Inflammatory macrophage treated with lipopolysaccharide for 1 hour (primary cell): ENCODE measurements at regions not wholly inside any gene's neighbourhood (a gene's known extent, or its start where the extent isn't known, plus 50 kb on each side); places are given as distances from the start of the nearest gene placed in this dataset.

Experiments
- DNase-seq, 2 donors: peaks; one replicate each; pipeline ENCODE4 v3.0.0-alpha.2; 2020 to 2022

DNA sequence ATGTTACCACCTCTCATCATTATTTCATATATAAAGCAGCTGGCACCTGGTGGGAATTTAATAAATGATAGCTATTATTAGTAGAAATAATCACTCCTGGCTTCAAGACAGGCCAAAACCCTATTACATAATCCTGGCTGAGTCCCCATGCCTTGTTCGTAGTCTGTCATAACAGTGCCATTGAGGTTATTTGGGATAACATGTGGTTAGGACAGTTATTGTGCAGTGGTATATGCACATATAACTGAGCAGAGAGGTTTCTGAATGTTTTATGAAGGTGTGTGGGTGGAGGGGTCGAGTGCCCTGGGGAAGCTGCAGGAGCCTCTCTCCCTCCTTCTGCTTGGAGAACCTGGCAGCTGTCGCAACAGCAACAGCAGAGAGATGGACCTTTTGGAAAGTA, 162.4 kb upstream of the NABP1 start:
- no peak for DNase-seq

DNA sequence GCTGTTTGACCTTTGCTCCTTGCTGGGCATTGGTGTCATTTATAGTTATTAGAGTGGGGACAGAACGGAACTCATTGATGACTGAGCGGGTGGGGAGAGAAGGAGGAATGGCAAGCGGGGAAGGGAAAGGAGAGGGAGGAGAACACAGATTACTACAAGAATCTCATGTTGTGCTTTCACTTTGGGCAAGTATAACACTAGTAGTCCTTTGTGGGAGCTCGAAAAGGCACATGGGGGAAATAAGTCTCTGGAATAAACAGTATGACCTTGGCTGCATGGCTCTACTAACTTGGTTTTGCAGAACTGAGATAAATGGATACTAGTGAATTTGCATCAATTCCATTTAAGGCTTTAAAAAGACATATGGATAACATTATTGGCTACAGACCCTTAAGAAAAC, 161.7 kb upstream of the NABP1 start:
- no peak for DNase-seq

DNA sequence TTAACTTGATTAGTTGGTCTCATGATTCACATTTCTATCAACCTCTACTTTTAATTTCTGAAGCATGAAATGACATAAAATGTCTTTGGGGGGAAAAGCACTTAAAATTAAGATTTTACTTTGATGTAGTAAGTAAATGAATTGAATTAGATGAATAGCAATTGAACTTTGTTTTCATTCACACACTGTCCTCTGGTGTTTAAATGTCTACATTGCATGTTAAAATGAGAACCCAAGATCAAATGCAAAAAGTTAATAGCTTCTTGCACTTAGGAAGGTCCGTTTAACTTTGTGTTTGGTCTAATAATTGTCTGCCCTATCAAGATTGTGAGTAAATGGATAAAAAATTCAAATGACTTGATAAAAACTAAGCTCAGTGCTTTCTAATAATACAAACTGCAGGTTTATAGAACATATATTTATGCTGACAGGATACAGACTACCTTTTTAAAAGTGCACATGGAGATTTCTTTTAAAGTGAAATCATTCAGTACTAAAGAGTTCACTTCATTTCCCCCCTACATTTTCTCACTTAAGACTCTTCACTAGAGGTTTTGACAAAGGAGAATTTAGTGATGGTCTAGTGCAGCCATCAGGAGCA, 156.2 kb upstream of the NABP1 start:
- DNase-seq, result peak in 1 of 2 donors; percentile 76

DNA sequence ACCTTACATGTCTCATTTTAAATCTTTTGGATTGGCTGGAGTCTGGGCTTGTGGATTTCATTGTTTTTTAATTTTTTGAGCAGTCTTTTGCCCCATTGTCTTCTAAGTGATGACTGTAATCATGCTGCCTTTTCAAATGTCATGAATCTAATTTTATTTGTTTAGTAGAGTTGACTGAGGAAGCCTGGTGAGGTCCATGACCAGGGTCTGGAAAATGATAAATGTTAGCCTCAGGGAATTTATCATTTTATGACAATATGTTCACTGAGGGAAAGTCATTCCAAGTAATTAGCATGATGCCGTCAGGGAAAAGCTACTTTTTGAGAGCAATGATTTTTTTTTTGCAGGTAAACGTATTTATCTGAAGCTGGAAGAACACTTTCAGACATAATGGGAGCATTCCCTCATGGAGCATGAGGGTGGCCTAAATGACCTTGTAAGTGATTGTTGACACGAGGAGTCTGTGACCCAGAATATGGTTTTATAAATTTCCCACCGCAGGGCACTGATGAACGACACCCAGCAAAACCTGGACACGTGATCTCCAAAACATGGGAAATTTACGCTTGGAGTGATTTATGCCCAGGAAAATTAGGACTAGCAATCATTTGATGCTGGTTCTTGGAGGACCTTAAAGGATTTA, 155.3 kb upstream of the NABP1 start:
- no peak for DNase-seq

DNA sequence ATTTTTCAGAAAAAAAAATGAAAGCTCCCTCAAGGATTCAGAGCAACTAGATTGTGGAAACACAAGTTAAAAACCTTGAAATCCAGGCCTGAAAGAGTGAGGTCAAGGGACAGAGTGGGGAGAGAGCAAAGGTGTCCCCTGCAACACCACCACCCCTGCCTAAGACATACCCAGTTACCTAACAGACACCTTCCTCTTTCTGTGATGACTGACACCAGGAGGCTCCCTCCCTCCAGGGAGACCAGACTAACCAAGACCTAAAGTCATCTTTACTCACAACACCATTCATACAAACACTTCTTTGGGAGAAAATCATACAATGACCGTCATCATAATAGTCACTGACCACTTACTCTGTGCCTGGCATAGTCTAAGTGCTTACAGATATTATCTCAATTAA, 151.8 kb upstream of the NABP1 start:
- peak; percentile 17 to 21 for DNase-seq

DNA sequence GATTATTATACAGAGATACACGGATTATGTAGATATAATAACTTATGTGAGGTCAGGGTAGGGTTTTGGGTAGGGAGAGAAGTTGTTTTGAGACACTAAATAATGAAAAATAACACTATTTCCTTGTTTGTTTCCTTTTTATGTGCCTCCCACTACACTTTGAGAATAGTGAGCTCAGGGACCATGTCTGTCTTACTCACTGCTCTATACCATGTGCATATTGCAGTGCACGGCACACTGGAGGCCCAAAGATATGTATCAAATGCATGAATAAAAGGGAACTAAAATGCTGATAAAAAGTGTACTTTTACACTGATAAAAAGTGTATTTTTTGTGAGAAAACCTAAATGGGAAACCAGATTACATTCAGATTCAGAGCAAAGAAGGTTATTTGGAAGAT, 151.4 kb upstream of the NABP1 start:
- peak; percentile 9 to 50 for DNase-seq

GRCh38 chr2:191526953-191527556, 150.9 kb upstream of the NABP1 start:
- no peak for DNase-seq

DNA sequence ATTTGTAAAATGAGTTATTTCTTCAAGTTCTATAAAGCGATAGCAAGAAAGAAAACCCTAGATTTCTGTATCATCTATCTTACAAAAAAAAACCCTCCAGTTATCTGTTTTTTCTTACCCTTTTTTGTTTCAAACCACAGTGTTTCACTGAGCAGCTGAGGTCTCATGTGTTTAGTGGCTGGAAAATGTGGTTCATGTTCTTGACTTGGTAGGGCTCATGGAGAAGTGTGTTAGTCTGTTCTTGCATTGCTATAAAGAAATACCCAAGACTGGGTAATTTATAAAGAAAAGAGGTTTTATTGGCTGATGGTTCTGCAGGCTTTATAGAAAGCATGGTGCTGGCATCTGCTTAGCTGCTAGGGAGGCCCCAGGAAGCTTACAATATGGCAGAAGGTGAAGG, 147.3 kb upstream of the NABP1 start:
- no peak for DNase-seq

- peak; percentile 59 to 65 for DNase-seq
Observed at GRCh38 chr2:191533693-191534180, 144.2 kb upstream of the NABP1 start.

DNA sequence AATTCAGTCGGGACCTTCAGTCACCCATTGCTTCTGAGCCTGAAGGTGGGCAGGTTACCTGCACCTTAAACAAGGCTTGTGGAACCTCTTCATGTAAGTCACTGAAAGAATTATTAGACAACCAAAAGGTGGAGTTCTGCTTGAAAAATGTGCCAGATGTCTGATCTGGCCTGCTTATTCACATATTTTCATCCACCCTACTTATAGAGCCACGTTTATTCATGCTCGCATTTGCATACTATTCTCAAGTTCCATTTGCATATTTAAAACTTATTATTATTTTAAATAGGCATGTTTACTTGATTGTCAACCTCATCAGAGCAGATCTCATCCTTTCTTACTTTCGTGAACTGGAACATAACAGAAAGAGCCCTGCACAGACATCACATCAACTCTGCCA, 140.0 kb upstream of the NABP1 start:
- no peak for DNase-seq

GRCh38 chr2:191538334-191538903, 139.5 kb upstream of the NABP1 start:
- DNase-seq, result no peak

DNA sequence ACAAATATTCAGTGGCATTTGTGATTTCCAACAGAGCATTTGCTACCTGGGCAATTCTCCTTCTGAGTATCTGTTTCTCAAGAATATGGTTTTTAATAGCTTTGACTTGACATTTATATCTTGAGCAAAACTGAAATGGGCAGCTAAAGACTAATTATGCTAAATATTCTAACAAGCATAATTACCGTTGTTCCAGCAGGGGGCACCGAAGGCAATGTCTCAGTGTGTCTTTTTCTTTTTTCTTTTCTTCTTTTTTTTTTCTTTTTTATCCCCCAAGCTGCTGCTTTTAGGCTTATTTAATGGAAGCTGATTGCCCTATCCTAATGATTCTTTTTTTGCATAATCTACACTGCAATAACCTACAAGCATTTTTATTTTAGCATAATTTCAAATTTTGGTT, 138.9 kb upstream of the NABP1 start:
- peak in 1 of 2 donors; percentile 24 for DNase-seq

DNA sequence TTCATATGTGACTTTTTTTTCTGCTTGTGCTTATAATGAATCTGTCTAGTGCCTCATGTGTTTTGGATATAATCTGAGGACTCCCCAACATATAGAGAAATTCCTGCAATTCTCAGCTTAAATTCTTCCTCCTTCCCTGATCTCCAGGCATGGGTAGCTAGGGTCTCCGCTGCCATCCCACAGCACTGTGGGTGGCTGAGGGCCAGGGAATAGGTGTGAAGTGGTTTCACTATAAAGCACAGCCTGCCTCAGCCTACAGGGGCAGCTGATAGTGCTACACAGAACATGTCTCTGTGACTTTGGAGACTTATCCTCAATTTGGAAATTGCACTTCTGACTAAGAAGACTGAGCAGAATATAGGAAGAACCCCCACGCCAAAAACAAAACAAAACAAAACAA, 137.3 kb upstream of the NABP1 start:
- DNase-seq, result no peak

- no peak for DNase-seq
Observed at GRCh38 chr2:191543708-191544107, 134.2 kb upstream of the NABP1 start.

DNA sequence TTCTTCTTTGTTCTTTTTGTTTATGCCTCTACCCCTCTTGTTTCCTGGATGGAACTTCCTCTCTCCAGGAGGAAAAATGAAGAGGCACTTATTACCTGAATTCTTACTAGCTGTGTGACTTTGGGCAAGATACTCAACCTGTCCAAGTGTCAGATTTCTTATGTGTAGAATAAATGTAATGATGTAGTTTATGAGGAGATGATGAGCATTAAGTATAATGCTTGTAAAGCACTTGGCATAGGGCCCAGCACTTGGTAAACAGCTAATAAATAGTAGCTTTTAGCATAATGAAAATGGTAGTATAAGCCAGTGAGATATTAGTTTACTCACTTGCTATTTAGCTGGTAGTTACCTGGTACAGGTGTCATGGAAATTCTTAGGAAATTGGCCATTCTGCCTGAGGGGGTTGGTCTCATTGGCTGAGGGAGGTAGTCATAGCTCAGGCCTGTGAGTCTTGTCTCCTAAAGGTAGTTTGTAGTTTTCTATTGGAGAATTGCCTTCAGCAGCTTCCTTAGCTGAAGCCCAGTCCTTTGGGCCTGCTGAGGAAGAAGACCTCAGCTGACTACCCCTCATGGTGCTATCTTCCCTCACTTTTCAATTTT, 133.4 kb upstream of the NABP1 start:
- DNase-seq, result no peak

DNA sequence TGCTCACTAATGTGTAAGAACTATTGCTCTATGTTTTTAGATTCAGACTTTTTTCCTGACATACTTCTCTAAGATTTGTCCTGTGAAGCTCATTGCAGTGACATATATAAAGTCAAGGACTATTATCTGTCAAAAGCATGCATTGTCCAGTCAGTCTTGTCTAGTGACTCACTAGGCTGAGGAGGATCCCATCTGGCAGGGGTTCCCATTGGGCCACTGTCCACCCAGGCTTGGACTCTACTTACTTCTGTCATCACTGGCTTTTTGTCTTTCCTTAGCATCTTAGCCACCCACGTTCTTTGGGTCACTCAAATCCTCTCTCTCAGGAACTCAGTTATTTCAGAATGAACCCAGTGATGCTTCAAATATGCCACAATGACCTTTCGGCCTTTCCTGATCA, 132.6 kb upstream of the NABP1 start:
- no peak for DNase-seq

GRCh38 chr2:191552066-191552465, 125.9 kb upstream of the NABP1 start:
- no peak for DNase-seq

- DNase-seq, result no peak
Observed at GRCh38 chr2:191554240-191554639, 123.7 kb upstream of the NABP1 start.

DNA sequence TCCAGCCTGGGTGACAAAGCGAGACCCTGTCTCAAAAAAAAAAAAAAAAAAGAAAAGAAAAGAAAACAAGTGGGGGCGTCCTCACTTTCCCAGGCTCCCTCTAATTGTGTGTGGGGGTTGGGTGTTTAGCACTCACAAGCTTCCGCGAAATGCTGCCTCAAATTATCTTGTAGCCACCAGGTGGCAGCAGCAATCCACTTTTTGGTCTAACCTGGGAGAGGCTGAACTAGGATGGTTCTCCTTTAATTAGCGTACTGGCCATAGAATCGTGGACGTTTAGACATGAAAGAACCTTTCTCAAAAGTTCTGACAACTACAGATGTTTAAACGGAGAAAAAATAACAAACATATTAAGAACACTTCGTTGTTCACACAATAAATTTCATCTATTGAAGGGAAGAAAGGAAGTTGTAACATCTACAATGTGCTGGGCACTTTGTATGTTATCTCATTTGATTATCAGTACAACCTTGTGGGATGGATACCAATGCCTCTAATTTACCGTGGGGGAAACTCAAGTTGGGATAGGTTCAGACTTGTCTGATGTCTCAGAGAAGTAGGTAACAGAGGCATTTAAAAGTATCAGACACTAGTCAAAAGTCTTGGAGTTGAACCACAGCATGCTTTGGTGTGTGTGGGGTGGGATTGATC, 122.7 kb upstream of the NABP1 start:
- peak; percentile 68 to 98 for DNase-seq

- DNase-seq, result no peak
Observed at GRCh38 chr2:191556463-191556862, 121.5 kb upstream of the NABP1 start.

DNA sequence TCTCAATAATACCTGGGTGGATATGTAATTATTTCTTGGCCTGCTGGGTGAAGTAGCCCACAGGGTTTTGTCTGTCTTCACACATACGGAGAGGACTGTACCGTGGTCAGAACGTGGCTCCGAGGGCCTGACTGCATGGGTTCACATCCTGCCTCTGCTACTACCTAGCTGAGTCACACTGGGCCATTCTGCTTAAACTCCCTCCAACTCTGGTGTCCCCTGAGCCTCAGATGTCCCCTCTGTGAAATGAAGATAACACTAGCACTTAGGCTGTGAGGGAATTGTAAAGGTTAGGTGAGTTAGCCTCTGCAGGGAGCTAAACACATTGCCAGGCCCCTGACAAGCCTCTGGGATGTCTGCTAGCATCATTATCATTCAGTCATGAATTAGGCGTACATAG, 120.1 kb upstream of the NABP1 start:
- no peak for DNase-seq

DNA sequence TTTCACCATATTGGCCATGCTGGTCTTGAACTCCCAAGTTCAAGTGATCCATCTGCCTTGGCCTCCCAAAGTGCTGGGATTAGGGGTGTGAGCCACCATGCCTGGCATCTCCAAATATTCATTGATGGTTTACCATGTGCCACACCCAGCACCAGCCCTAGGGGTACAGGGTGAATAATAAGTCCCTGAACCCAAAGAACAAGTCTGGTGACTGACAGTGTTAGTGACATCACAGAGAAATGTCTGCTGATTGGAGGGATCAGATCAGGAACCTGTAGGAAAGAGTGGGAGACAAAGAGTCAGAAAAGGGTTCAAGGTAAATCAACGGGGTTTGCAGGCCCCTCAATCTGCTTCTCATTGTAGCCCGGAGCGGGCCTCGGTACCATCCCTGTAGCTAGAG, 118.4 kb upstream of the NABP1 start:
- DNase-seq, result no peak

DNA sequence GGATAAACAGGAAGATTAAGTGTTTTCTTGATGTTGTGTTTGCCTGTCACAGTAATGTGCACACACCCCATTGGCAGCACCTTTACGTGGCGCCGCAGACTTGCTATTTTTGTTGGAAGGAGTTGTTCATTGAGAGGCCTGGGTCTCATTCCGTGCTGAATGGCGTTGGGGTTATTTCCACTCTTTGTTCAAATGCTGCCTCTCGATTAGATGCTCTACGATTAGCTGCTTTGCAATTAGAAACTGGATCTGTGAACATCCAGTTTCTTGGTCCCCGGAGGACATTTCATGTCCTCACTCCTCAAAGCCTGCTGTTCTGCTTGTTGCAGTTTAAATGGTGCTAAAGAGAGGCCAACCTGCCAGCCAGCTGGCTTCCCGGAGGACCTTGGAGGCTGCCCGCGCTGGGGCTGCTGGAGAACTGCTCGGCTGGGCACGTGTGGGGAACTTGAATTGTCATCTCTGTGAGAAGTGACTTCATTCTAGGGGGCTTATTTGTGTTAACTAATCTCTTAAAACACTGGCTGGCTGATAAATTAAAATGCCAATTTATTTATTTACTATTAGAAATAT, 117.4 kb upstream of the NABP1 start:
- no peak for DNase-seq
